Muscle of leg (tissue), 3 donors: ENCODE measurements at regions not wholly inside any gene's neighbourhood (a gene's known extent, or its start where the extent isn't known, plus 50 kb on each side); places are given as distances from the start of the nearest gene placed in this dataset.
A peak's percentile ranks its signal among the peaks of the same experiment; 100 is the strongest.

Source experiments
- DNase-seq: peaks from one replicate; pipeline ENCODE4 v3.0.0; 2013
- H3K27ac ChIP-seq: one replicate; pipeline ENCODE4 v1.5.1; 2013; ENCODE audit warnings: mild to moderate bottlenecking, low read length, control low read depth
- H3K27me3 ChIP-seq: one replicate; pipeline ENCODE4 v1.6.1; 2013; ENCODE audit warnings: low read length; ENCODE audit not compliant: control insufficient read depth, insufficient read depth
- H3K36me3 ChIP-seq: one replicate; pipeline ENCODE4 v1.6.1; 2013; ENCODE audit warnings: low read length; ENCODE audit not compliant: control insufficient read depth, insufficient read depth
- H3K4me1 ChIP-seq: one replicate; pipeline ENCODE4 v1.6.1; 2013; ENCODE audit warnings: low read length; ENCODE audit not compliant: control insufficient read depth, insufficient read depth
- H3K4me3 ChIP-seq: one replicate; pipeline ENCODE4 v1.5.1; 2013; ENCODE audit warnings: low read length, control low read depth
- H3K9me3 ChIP-seq: replicated peaks from 2 replicates; pipeline ENCODE4 v1.6.1; 2013; ENCODE audit warnings: low read depth, low read length; ENCODE audit not compliant: control insufficient read depth
- WGBS: methylation state at CpG from one replicate; pipeline ENCODE4 v1.1.5; 2013; ENCODE audit warnings: missing lambda C conversion rate; ENCODE audit not compliant: insufficient coverage; 5-methylcytosine and 5-hydroxymethylcytosine counted together

DNA sequence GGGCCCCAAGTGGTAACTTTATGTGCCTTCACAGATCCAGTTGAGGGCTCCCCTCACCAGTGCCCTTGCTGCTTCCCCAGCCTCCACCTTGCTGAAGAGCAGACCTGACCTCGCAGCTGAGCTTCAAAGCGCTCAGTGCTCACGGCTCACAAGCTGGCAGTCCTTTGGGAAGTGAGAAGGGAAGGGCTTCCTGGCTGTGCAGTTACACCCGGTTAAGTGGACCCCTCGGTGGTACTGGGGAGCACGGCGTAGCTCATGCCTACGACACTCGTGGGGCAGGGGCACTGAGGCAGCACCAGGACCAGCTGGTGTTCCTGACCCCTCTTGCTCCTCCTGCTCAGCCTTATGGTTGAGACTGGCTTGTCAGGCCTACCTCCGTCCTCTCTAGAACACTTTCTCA lies 629.0 kb upstream of the TBL1XR1 start:
- Histone ChIP-seq H3K36me3 (no peaks in the 10 kb centered on the region), H3K4me3 (no peak overlapping the region), H3K27ac (no peak overlapping the region), H3K4me1 (peaks cover 2% of the 10 kb centered on the region), H3K27me3 (no peaks in the 10 kb centered on the region), H3K9me3 (no peaks in the 10 kb centered on the region)
- 78% methylated on average over 8 of the region's 10 CpGs for WGBS
- DNase-seq, result no peak

DNA sequence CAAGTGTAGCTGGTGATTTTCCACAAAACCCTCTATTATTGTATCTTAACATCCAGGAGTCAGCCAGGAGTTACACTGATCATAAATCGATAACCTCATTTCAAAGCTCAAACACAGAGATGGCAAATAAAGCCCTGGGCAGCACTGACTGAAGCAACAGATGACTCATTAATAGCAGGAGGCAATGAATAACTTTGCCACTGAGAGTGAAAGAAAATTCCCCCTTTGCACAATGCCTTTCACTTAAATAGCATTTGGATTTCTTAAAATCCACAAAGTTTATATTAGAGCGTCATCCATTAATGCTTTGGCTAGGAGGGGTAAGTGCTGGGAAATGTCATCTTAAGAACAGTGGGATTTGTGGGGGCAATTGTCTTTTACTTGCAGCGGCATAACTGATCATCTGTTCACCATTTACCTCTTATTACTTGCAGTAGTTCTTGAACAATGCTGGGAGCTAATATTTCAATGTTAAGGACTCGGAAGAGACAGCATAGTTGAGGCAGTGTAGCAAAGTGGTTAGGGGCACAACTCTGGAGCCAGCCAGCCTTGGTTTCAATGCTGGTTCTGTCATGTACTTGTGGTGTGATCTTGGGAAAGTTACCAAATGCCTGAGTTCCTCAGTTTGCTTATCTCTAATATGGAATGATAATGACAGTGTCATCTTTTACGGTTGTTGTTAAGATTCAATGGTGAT lies 630.4 kb upstream of the TBL1XR1 start:
- Histone ChIP-seq H3K4me3 (no peak overlapping the region), H3K27ac (no peak overlapping the region), H3K4me1 (peaks cover 5% of the 10 kb centered on the region), H3K9me3 (no peaks in the 10 kb centered on the region), H3K27me3 (no peaks in the 10 kb centered on the region), H3K36me3 (no peaks in the 10 kb centered on the region)
- no CpG with 5 or more reads among the region's 5 CpGs for WGBS
- no peak for DNase-seq

DNA sequence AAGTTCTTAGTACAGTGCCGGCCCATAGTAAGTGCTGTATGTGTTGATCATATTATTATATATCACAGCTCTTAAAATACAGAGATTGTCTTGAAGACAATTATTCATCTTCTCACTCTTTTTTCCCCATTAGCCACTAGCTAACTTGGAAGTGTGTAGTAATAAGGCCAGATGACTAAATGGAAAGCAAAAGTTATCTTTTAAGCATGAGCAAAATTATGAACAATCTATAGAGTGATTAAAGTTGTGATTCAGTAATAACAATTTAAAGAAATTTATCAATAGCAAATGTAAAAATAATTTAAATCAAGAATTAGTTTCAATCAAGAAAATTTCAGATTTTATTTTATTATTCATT lies 630.9 kb upstream of the TBL1XR1 start:
- no peak overlapping the region for H3K27ac ChIP-seq
- H3K4me1 ChIP-seq, result peaks cover 5% of the 10 kb centered on the region
- no peaks in the 10 kb centered on the region for H3K9me3 ChIP-seq
- no peaks in the 10 kb centered on the region for H3K36me3 ChIP-seq
- H3K4me3 ChIP-seq, result no peak overlapping the region
- no peak for DNase-seq
- no CpG with 5 or more reads among the region's 1 CpG for WGBS
- no peaks in the 10 kb centered on the region for H3K27me3 ChIP-seq

DNA sequence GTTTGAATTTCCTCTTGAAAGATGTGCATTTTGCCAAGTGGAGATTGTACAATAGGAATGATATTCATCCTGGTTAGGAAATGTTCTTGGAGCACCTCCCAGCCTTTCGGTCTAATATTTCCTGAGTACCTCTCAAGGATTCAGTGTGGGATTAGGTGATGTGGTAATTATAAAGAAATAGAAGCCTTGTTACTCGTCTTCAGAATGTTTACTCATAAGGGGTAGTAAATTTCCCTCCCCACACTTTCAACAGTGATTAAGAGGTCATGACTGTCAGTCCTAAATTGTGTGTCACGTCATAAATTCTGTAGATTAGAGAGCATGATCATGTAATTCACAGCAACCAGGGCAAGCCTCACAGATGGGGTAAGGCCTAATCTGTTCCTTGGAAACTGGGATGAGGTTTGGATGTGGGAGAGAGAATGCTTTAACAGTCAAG lies 633.1 kb upstream of the TBL1XR1 start:
- Histone ChIP-seq H3K27me3 (no peaks in the 10 kb centered on the region), H3K36me3 (no peaks in the 10 kb centered on the region), H3K4me3 (no peak overlapping the region), H3K9me3 (no peaks in the 10 kb centered on the region), H3K4me1 (peaks cover 5% of the 10 kb centered on the region), H3K27ac (no peak overlapping the region)
- DNase-seq, result peak; percentile 72
- 83% methylated on average over 1 of the region's 3 CpGs for WGBS

DNA sequence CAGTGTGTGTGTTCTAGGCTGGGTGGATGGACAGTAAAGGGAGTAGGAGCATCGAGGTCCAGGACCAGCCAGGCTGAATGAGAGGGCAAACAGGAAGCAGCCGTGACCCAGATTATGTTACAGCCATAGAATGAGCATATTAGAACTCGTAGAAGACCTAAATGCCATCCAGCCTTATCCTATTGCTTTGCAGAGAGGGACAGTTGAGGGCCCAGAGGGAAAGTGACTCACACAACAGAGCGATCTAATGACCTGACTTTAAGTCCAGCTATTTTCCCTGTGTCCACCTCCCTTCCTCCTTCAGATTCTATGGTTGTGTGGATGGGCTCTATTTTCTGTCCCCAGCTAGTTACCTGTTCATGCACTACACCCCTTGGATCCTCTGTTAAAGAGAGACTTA lies 634.1 kb upstream of the TBL1XR1 start:
- Histone ChIP-seq H3K9me3 (no peaks in the 10 kb centered on the region), H3K4me3 (no peak overlapping the region), H3K36me3 (no peaks in the 10 kb centered on the region), H3K27ac (no peak overlapping the region), H3K4me1 (peaks cover 5% of the 10 kb centered on the region), H3K27me3 (no peaks in the 10 kb centered on the region)
- DNase-seq, result no peak
- 100% methylated on average over 1 of the region's 4 CpGs for whole genome bisulfite sequencing

DNA sequence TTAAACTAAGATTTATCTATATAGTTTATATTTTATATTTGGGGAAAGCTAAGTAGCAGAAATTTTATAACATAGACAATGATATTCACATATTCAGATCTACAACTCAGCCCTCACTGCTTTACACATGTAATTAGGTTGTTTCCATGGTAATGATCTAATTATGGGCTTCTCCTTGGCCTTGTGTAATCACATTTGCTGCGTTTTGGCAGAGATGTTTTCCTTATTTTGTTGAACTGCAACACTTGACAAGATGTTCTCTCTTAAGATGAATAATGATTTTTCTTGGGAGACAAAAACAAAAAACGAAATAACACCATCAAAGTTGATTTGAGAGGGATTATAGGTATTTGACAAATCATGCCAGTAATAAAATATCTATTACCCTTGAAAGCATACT lies 635.6 kb upstream of the TBL1XR1 start:
- Histone ChIP-seq H3K27me3 (no peaks in the 10 kb centered on the region), H3K27ac (no peak overlapping the region), H3K9me3 (no peaks in the 10 kb centered on the region), H3K4me3 (no peak overlapping the region), H3K4me1 (peaks cover 5% of the 10 kb centered on the region), H3K36me3 (no peaks in the 10 kb centered on the region)
- no CpG with 5 or more reads among the region's 2 CpGs for whole genome bisulfite sequencing
- peak; percentile 79 for DNase-seq

DNA sequence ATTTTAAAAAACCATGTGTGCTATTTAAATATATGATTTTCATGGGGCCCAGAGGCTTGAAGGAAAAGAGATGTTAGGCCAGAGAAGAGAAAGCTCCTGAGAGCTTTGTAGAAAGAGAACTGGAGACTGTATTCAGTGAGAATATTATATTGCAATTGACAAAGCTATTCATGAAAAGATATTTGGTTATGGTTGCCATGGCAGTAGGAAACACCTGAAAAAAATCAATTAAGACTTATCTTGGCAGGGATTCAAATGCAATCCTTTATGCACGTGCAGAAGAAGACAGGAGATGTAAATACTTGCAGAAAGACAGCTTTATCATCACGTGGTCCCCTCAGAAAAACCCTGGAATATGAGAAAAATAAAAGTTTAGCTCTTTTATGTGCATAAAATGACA lies 636.0 kb upstream of the TBL1XR1 start:
- peak; percentile 80 for DNase-seq
- WGBS, result no CpG with 5 or more reads among the region's 2 CpGs

DNA sequence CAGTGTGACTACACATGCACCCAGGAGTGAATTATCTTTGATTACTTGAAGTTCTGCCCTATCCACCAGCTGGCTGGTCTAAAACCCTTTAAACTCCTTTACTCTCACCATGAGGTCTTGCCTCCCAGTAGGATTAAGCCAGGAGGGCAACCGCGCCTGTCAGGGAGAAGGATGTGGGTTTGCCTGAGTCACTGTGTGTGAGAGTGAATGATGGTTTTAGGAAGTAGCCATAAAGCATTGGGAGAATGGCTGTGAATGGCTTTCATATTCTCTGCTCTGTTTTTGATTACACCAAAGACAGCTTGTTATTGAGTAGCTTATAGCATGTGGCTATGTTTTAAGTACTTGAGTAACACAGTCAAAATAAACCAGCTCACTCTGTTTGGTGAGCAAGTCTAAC lies 637.7 kb upstream of the TBL1XR1 start:
- H3K4me3 ChIP-seq, result no peak overlapping the region
- H3K27ac ChIP-seq, result no peak overlapping the region
- H3K9me3 ChIP-seq, result no peaks in the 10 kb centered on the region
- WGBS, result 70% methylated on average over 2 of the region's 2 CpGs
- no peaks in the 10 kb centered on the region for H3K27me3 ChIP-seq
- DNase-seq, result no peak
- peaks cover 5% of the 10 kb centered on the region for H3K4me1 ChIP-seq
- H3K36me3 ChIP-seq, result no peaks in the 10 kb centered on the region

More for the DNA sequence above, 636.0 kb upstream of the TBL1XR1 start:
- Histone ChIP-seq H3K36me3 (no peaks in the 10 kb centered on the region), H3K9me3 (no peaks in the 10 kb centered on the region), H3K27me3 (no peaks in the 10 kb centered on the region), H3K4me3 (no peak overlapping the region), H3K4me1 (peaks cover 5% of the 10 kb centered on the region), H3K27ac (no peak overlapping the region)

DNA sequence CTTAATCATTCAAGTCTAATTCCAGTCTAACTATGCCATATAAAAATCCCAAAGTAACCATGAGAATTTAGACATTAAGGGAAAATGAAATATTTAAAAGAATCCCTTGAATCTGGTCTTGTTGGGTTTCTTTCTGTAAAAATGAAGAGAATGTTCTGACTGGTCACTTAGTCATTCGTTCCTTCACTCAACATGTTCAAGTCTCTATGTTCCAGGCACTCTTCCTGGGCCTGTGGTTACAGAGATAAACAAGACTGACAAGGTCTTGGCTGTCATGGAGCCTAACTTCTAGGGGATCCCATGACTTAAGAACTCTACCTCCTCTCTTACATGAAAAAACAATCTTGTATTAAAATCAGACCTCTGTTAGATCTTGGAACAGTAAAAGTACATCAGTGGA lies 638.6 kb upstream of the TBL1XR1 start:
- no CpG with 5 or more reads among the region's 1 CpG for WGBS
- DNase-seq, result no peak
- no peaks in the 10 kb centered on the region for H3K36me3 ChIP-seq
- no peaks in the 10 kb centered on the region for H3K9me3 ChIP-seq
- H3K4me1 ChIP-seq, result peaks cover 3% of the 10 kb centered on the region
- H3K27me3 ChIP-seq, result no peaks in the 10 kb centered on the region
- no peak overlapping the region for H3K4me3 ChIP-seq
- no peak overlapping the region for H3K27ac ChIP-seq

DNA sequence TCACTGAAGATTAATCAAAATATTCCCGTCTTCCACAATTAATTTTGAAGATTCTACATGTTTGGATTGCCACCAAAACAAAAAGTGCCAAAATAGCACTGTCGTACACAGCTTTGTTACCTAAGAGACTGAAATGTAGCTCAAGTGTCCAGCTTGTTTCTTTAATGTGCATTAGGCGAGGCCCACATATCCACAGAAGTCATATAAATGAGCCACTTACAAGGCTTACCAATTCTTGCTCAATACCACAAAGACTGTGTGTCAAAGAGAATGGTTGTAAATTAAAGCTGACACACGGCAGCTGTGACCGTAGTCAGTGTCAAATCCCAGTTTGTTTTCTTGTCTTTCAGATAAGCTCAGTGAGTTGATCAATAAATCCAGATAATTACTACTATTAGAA lies 639.4 kb upstream of the TBL1XR1 start:
- Histone ChIP-seq H3K9me3 (no peaks in the 10 kb centered on the region), H3K36me3 (no peaks in the 10 kb centered on the region), H3K27me3 (no peaks in the 10 kb centered on the region), H3K27ac (no peak overlapping the region), H3K4me1 (peaks cover 3% of the 10 kb centered on the region), H3K4me3 (no peak overlapping the region)
- DNase-seq, result no peak
- WGBS, result no CpG with 5 or more reads among the region's 5 CpGs
